Stimulated activated CD8-positive, alpha-beta memory T cell treated with anti-CD3 and anti-CD28 coated beads, Interleukin-7, amount 100 ng/mL, for 24 hours (primary cell): ENCODE measurements at regions not wholly inside any gene's neighbourhood (a gene's known extent, or its start where the extent isn't known, plus 50 kb on each side); places are given as distances from the start of the nearest gene placed in this dataset.
A peak's percentile ranks its signal among the peaks of the same experiment; 100 is the strongest.
"Not testable (repeated sequence)": the region's sequence is repeated elsewhere in the genome, so short reads cannot be mapped to it uniquely, and the experiment has no call there.

ENCODE experiments used
- DNase-seq: peaks from one replicate; pipeline ENCODE4 v3.0.0-alpha.2; 2020; ENCODE audit warnings: low read depth

- not testable (repeated sequence) for DNase-seq
Measured at GRCh38 chr9:64370344-64370743, 914.7 kb downstream of the FOXD4L5 start.

- DNase-seq: not testable (repeated sequence)
Measured at GRCh38 chr9:64369644-64370043, 915.4 kb downstream of the FOXD4L5 start.

- peak; percentile 46 for DNase-seq
Measured at GRCh38 chr9:64369114-64369513, 915.9 kb downstream of the FOXD4L5 start.

- not testable (repeated sequence) for DNase-seq
Measured at GRCh38 chr9:64368644-64368942, 916.4 kb downstream of the FOXD4L5 start.

- DNase-seq: not testable (repeated sequence)
Measured at GRCh38 chr9:64367826-64368643, 917.0 kb downstream of the FOXD4L5 start.
